ENCODE measurements at regions not wholly inside any gene's neighbourhood (a gene's known extent, or its start where the extent isn't known, plus 50 kb on each side); places are given as distances from the start of the nearest gene placed in this dataset.
"Not testable (repeated sequence)": the region's sequence is repeated elsewhere in the genome, so short reads cannot be mapped to it uniquely, and the experiment has no call there.

DNA sequence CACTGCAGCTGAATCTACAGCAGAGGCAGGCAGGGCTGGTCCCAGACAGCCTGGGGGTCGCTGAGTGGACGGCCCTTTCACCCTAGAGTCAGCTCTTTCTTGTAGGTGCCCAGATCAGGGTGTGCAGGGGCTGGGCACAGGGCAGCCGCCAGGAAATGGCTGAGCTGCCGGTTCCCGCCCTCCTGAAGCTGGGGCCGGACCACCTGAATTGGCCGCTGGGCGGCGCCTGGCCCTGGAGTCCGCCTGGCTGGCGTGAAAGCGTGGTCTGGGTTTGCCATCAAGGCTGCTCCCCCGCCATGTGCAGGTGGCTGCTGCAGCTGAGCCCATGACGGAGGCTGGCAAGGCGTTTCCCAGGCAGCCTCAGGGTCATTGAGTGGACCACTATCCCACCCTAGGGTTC lies 85.7 kb downstream of the POTEM start:
- DNase-seq (ENCODE audit: low spot score), result not testable (repeated sequence)

- not testable (repeated sequence) for DNase-seq (ENCODE audit: low spot score)
Measured at GRCh38 chr14:19053426-19054050, 86.3 kb downstream of the POTEM start.

DNA sequence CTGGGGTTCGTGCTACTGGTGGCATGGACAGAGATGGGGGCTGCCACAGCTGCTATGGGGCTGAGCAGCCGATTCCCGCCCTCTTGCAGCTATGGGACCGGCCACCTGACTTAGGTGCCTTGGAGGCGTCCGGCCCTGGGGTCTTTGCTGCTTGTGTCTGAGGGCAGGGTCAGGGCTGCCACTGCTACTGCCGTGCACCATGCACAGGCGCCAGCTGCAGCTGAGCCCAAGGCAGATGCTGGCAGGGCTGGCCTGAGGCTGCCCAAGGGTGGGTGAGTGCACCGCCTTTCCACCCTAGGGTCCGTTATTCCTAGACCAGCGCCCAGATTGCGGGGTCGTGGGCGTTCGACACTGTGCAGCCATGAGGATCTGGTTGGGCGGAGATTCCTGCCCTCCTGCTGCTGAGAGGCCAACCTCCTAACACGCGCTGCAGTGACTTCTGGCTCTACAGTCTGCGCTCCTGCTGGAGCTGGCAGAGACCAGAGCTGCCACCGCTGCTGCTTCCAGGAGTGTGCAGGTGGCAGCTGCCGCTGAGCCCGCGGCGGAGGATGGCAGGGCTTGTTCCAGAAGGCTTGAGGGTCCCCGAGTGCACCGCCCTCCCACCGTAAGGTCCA lies 87.0 kb downstream of the POTEM start:
- not testable (repeated sequence) for DNase-seq (ENCODE audit: low spot score)

- DNase-seq (ENCODE audit: low spot score), result not testable (repeated sequence)
Measured at GRCh38 chr14:19054934-19055333, 87.7 kb downstream of the POTEM start.

DNA sequence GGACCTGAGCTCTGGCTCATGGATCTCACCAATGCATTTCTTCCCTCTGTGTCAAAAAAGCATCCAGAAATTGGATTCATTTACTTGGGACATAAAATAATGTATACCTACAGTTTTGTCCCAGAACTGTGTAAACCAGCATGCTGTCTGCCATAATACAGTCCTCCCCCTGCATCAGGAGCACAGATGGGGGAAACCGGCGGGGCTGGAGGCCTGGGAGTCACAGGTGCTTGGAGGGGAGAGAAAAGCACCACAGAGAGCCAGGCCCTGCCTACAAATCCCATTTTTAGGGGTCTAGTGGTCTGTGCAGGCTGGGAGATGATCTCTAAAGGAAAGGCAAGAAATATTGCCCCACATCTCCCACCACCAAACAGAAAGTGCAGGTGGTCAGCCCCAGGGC lies 91.8 kb downstream of the POTEM start:
- DNase-seq (ENCODE audit: low spot score), result not testable (repeated sequence)

- not testable (repeated sequence) for DNase-seq (ENCODE audit: low spot score)
Measured at GRCh38 chr14:19061689-19062450, 94.6 kb downstream of the POTEM start.

DNA sequence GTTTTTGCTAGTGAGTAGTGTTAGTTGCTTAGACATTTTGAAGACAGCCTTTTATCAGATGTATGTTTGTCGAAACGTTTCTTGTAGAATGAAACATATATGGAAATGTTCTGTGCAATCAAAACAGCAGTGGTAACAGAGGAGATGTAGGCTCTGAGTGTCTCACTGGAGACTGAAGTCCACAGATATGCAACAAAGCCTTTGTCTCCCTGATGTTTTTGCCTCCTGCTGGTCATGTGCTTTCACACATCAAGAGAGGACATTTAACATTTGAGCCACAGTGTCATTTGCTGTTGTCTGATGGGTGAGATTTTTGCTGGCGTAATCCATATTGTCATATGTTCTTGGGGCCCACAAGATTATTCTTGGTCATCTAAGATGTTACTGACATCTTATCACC lies 101.7 kb downstream of the POTEM start:
- not testable (repeated sequence) for DNase-seq (ENCODE audit: low spot score)

DNA sequence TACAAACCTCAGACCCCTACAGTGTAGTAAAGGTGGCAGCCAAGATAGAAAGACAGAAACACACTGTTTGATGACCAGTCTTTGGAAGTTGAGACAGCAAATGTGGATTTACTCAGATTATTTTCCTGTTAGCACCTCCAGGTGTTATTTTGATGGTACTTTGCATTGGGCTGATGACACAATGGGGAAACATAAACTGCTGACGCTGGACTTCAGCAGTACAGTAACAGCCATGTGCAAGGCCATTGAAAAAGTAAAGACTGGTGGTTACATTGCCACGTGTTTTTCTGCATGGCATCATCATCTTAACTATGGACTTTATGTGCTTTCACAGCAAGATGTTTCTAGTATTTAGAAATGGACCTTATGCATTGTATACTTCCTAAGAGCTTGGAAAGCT lies 105.3 kb downstream of the POTEM start:
- DNase-seq (ENCODE audit: low spot score), result not testable (repeated sequence)

DNA sequence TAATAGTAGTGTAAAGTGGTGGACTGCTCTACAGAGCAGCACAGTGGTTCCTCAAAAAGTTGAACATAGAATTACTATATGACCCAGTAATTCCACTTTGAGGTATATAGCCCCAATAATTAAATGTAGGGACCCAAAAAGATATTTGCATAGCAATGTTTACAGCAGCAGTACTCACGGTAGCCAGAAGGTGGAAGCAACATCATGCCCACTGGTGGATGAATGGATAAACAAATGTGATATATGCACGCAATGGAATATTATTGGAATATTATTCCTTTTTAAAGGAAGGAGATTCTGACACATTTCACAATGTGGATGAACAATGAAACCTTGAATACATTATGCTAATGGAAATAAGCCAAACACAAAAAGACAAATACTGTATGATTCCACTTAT lies 121.4 kb downstream of the POTEM start:
- DNase-seq (ENCODE audit: low spot score), result not testable (repeated sequence)

DNA sequence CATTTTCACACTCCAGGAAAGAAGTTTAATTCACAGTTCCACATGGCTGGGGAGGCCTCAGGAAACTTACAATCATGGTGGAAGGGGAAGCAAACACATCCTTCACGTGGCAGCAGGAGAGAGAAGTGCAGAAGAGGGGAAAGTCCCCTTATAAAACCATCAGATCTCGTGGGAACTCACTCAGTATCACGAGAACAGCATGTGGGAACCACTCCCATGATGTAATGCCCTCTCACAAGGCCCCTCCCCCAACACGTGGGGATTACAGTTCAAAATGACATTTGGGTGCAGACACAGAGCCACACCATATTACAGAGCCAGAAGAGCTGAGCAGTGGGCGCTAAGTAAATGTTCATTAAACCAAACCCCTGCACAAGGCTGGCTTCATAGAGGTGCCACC lies 126.0 kb downstream of the POTEM start:
- DNase-seq (ENCODE audit: low spot score), result not testable (repeated sequence)

DNA sequence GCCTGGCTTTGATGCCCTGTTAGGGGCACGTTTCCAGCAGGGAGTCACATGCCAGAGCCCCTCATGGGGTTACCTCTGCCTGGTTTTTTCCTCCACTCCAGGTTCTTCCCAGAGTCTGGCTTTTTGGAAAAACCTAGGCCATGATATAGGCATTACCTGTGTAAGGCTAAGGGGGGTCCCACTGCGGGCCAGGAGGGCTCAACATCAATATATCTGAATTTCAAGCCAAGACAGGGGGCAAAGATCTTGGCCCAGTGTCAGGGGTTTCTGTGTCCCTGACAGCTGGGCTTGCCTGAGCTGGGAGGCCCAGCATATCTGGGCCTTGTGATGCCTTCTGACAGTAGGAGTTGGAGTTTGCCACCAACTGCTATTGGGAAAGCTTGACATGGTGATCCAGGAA lies 127.5 kb downstream of the POTEM start:
- not testable (repeated sequence) for DNase-seq (ENCODE audit: low spot score)

- DNase-seq (ENCODE audit: low spot score), result not testable (repeated sequence)
Measured at GRCh38 chr14:19095167-19095566, 127.9 kb downstream of the POTEM start.

DNA sequence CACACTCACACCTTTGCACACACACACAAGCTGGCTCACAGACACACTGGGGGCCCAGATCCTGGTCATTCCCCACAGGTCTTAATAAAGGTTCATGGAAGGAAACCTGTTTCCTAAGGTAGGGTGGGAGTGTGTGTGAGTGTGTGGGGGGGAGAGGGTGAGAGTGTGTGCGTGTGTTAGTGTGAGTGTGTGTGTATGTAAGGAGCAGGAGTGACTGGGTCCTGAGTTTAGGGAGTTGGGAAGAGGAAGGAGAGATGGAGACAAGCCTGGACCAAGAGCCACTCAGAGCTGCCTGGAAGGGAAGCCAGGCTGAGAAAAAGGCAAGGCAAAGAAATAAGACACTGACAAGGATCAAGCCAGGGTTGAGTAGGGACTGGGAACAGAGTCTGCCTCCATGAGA lies 129.2 kb downstream of the POTEM start:
- not testable (repeated sequence) for DNase-seq (ENCODE audit: low spot score)

DNA sequence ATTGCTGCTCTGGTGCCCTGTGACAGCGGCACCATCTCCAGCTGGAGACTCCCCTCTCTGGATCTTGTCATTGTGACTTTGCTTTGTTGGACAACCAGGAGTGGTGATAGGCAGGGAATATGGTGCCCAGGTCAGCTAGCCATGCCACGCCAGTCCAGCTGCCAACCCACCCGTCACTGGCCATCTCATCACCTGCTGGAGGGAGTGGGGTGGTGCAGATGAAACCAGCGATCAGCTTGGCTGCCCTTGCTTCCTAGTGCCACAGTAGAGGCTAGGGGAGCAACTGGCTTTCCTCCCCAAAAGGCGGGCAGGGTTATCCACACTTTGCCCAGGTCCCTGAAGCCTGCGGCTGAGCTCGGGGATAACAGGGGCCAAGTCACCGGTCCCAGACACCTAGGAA lies 129.6 kb downstream of the POTEM start:
- DNase-seq (ENCODE audit: low spot score), result not testable (repeated sequence)

DNA sequence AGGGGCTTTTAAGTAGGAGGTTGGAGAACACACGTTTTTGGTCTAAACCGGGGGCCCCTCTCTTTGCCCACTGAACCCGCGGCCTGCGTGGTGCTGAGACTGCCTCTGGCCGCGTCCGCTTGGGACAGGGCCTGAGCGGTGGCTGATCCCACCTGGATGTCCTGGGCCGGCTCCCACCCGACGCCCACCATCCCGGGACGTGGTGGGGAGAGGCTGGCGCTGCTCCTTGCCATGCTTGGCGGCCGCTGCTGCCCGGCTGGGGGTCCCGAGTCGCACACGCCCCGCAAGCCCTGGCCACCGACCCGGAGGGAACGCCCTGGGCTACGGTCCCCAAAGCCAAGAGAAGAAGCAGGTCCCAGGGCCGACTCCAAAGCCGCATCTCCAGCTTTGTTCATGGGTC lies 130.1 kb downstream of the POTEM start:
- not testable (repeated sequence) for DNase-seq (ENCODE audit: low spot score)

DNA sequence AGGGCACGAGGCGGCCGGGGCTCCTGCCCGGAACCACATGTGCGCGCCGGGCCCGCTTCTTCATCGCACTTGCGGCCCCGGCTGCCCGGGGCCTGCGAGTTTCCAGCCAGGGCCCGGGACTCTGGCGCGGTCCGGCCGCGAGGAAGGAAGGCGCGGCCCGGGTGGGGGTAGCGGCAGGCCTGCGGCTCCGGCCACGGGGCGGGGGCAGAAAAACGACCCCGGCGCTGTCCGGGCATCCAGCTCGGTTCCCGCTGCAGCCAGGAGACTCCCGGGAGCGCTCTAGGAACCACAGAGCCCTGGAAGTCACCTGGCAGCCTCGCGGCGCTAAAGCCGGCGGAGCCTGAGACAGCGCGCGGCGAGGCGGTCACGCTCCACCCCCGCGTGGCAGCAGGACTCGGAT lies 130.5 kb downstream of the POTEM start:
- not testable (repeated sequence) for DNase-seq (ENCODE audit: low spot score)

GRCh38 chr14:19098230-19098629 lies 131.0 kb downstream of the POTEM start:
- not testable (repeated sequence) for DNase-seq (ENCODE audit: low spot score)

- not testable (repeated sequence) for DNase-seq (ENCODE audit: low spot score)
Measured at GRCh38 chr14:19098732-19099131, 131.5 kb downstream of the POTEM start.

DNA sequence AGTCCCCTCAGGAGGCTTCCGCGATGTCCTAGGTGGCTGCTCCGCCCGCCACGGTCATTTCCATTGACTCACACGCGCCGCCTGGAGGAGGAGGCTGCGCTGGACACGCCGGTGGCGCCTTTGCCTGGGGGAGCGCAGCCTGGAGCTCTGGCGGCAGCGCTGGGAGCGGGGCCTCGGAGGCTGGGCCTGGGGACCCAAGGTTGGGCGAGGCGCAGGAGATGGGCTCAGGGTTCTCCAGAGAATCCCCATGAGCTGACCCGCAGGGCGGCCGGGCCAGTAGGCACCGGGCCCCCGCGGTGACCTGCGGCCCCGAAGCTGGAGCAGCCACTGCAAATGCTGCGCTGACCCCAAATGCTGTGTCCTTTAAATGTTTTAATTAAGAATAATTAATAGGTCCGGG lies 132.1 kb downstream of the POTEM start:
- DNase-seq (ENCODE audit: low spot score), result not testable (repeated sequence)

- DNase-seq (ENCODE audit: low spot score), result not testable (repeated sequence)
Measured at GRCh38 chr14:19099939-19100338, 132.7 kb downstream of the POTEM start.

DNA sequence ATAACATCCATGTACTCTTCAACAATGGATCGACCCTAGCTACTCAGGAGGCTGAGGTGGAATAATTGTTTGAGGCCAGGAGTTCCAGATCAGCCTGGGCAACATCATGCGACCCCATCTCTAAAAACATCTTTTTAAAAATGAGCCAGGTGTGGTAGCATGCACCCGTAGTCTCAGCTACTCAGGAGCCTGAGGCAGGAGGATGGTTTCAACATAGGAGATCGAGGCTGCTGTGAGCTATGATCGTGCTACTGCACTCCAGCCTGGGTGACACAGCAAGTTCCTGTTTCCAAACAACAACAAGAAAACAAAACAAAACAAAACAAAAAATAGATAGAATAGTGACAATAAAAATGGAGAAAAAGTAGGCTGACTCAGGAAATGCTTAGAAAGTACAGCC lies 138.3 kb downstream of the POTEM start:
- DNase-seq (ENCODE audit: low spot score), result not testable (repeated sequence)

- DNase-seq (ENCODE audit: low spot score), result not testable (repeated sequence)
Measured at GRCh38 chr14:19109887-19110286, 142.7 kb downstream of the POTEM start.

DNA sequence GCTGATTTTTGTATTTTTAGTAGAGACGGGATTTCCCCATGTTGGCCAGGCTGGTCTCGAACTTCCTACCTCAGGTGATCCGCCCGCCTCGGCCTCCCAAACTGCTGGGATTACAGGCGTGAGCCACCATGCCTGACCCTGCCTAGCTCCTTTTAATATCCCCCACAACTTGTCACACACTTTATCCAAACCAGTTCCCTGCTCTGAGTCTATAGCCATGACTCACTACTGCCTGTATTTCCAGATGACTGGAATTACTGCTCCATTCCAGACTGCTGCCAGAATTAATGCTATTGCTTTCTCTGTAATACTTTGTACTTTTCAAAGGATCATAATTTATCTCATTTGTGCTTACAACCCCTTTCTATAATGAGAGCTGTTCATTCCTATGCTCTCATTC lies 153.1 kb downstream of the POTEM start:
- not testable (repeated sequence) for DNase-seq (ENCODE audit: low spot score)

All from RKO (cell line).